ENCODE measurements at regions not wholly inside any gene's neighbourhood (a gene's known extent, or its start where the extent isn't known, plus 50 kb on each side); places are given as distances from the start of the nearest gene placed in this dataset.

GRCh38 chr15:47410247-47410646, 307.1 kb upstream of the SEMA6D start:
- no peak overlapping the region for H3K27ac ChIP-seq (ENCODE audit: low read depth in 2 of 2, low read length in 2 of 2)
- H3K36me3 ChIP-seq (ENCODE audit: control insufficient read depth in 2 of 3, insufficient read depth in 3 of 3, low read length in 3 of 3) = no peaks in the 10 kb centered on the region
- intact Hi-C loops (cut with DNase I) = no loop called here
- H3K9me3 ChIP-seq (ENCODE audit: control insufficient read depth in 2 of 3, insufficient read depth in 1 of 3, low read length in 3 of 3) = no peaks in the 10 kb centered on the region
- no peaks in the 10 kb centered on the region for H3K4me1 ChIP-seq (ENCODE audit: control insufficient read depth in 2 of 3, insufficient read depth in 2 of 3, low read depth in 1 of 3, low read length in 3 of 3)
- H3K27me3 ChIP-seq (ENCODE audit: control insufficient read depth, insufficient read depth, low read length) = no peaks in the 10 kb centered on the region
- FAIRE-seq (no peak), DNase-seq (no peak)
- no peak overlapping the region for H3K4me3 ChIP-seq (ENCODE audit: low read length in 3 of 3)
- TF ChIP-seq, protein P1, sequence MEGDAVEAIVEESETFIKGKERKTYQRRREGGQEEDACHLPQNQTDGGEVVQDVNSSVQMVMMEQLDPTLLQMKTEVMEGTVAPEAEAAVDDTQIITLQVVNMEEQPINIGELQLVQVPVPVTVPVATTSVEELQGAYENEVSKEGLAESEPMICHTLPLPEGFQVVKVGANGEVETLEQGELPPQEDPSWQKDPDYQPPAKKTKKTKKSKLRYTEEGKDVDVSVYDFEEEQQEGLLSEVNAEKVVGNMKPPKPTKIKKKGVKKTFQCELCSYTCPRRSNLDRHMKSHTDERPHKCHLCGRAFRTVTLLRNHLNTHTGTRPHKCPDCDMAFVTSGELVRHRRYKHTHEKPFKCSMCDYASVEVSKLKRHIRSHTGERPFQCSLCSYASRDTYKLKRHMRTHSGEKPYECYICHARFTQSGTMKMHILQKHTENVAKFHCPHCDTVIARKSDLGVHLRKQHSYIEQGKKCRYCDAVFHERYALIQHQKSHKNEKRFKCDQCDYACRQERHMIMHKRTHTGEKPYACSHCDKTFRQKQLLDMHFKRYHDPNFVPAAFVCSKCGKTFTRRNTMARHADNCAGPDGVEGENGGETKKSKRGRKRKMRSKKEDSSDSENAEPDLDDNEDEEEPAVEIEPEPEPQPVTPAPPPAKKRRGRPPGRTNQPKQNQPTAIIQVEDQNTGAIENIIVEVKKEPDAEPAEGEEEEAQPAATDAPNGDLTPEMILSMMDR (IDR thresholded peaks at IDR 0.05; ENCODE audit: borderline replicate concordance, extremely low read depth, insufficient read depth) = no peak
- H3K9ac ChIP-seq (ENCODE audit: low read length in 3 of 3) = no peak overlapping the region

DNA sequence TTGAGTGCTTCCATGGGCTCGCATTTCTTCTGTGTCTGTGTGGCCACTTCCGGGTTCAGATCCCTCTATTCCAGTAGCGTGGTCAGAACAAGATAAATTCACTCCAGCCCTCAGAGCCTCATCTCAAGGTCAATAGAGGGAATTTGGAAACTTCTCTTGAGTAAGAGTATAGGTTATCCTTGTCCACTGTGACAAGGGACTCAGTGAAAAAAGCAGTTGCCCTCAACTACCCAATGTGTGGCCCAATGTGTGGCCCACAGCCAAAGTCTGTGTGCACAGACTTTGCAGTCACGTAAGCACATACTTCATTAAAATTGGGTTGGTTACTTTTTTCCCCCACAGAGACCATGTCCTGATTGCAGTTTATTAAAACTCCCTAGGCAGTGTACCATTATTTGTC, 305.6 kb upstream of the SEMA6D start:
- H3K27ac ChIP-seq (ENCODE audit: low read depth in 2 of 2, low read length in 2 of 2) = no peak overlapping the region
- FAIRE-seq (no peak), DNase-seq (no peak)
- H3K9ac ChIP-seq (ENCODE audit: low read length in 3 of 3) = no peak overlapping the region
- no peaks in the 10 kb centered on the region for H3K36me3 ChIP-seq (ENCODE audit: control insufficient read depth in 2 of 3, insufficient read depth in 3 of 3, low read length in 3 of 3)
- intact Hi-C loops (cut with DNase I) = no loop called here
- H3K9me3 ChIP-seq (ENCODE audit: control insufficient read depth in 2 of 3, insufficient read depth in 1 of 3, low read length in 3 of 3) = no peaks in the 10 kb centered on the region
- TF ChIP-seq, protein P1 (IDR thresholded peaks at IDR 0.05; ENCODE audit: borderline replicate concordance, extremely low read depth, insufficient read depth) = no peak
- no peak overlapping the region for H3K4me3 ChIP-seq (ENCODE audit: low read length in 3 of 3)
- H3K4me1 ChIP-seq (ENCODE audit: control insufficient read depth in 2 of 3, insufficient read depth in 2 of 3, low read depth in 1 of 3, low read length in 3 of 3) = no peaks in the 10 kb centered on the region
- no peaks in the 10 kb centered on the region for H3K27me3 ChIP-seq (ENCODE audit: control insufficient read depth, insufficient read depth, low read length)

- Histone ChIP-seq H3K9ac (ENCODE audit: low read length in 3 of 3) (no peak overlapping the region), H3K27me3 (ENCODE audit: control insufficient read depth, insufficient read depth, low read length) (no peaks in the 10 kb centered on the region), H3K4me3 (ENCODE audit: low read length in 3 of 3) (no peak overlapping the region), H3K4me1 (ENCODE audit: control insufficient read depth in 2 of 3, insufficient read depth in 2 of 3, low read depth in 1 of 3, low read length in 3 of 3) (no peaks in the 10 kb centered on the region), H3K9me3 (ENCODE audit: control insufficient read depth in 2 of 3, insufficient read depth in 1 of 3, low read length in 3 of 3) (no peaks in the 10 kb centered on the region), H3K36me3 (ENCODE audit: control insufficient read depth in 2 of 3, insufficient read depth in 3 of 3, low read length in 3 of 3) (no peaks in the 10 kb centered on the region), H3K27ac (ENCODE audit: low read depth in 2 of 2, low read length in 2 of 2) (no peak overlapping the region)
- FAIRE-seq (no peak), DNase-seq (no peak)
- TF ChIP-seq, protein P1 (IDR thresholded peaks at IDR 0.05; ENCODE audit: borderline replicate concordance, extremely low read depth, insufficient read depth) = no peak
- intact Hi-C loops (cut with DNase I) = no loop called here
Observed at GRCh38 chr15:47412136-47412535, 305.2 kb upstream of the SEMA6D start.

DNA sequence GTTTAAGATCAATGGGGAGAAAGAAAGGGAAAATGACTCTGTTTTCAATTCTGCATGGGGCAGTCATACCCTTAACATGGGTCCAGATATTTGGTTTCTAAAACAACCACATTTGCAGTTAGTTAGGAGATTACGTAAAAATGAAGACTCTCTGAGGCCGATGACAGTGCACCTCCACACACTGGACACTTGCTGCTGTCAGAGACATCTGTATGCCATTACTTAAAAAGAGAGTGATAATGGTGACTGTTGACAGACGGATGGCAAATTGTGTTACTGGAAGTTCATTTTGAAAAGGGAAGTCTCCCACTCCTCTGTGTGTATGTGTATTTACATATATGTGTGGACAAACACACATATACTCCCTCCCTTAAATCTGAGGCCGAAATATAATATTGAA, 304.5 kb upstream of the SEMA6D start:
- DNase-seq (no peak), FAIRE-seq (no peak)
- no peak overlapping the region for H3K4me3 ChIP-seq (ENCODE audit: low read length in 3 of 3)
- no peak overlapping the region for H3K27ac ChIP-seq (ENCODE audit: low read depth in 2 of 2, low read length in 2 of 2)
- H3K36me3 ChIP-seq (ENCODE audit: control insufficient read depth in 2 of 3, insufficient read depth in 3 of 3, low read length in 3 of 3) = no peaks in the 10 kb centered on the region
- H3K27me3 ChIP-seq (ENCODE audit: control insufficient read depth, insufficient read depth, low read length) = no peaks in the 10 kb centered on the region
- intact Hi-C loops (cut with DNase I) = no loop called here
- H3K9ac ChIP-seq (ENCODE audit: low read length in 3 of 3) = no peak overlapping the region
- TF ChIP-seq, protein P1 (IDR thresholded peaks at IDR 0.05; ENCODE audit: borderline replicate concordance, extremely low read depth, insufficient read depth) = no peak
- no peaks in the 10 kb centered on the region for H3K4me1 ChIP-seq (ENCODE audit: control insufficient read depth in 2 of 3, insufficient read depth in 2 of 3, low read depth in 1 of 3, low read length in 3 of 3)
- no peaks in the 10 kb centered on the region for H3K9me3 ChIP-seq (ENCODE audit: control insufficient read depth in 2 of 3, insufficient read depth in 1 of 3, low read length in 3 of 3)
